ENCODE measurements at regions not wholly inside any gene's neighbourhood (a gene's known extent, or its start where the extent isn't known, plus 50 kb on each side); places are given as distances from the start of the nearest gene placed in this dataset.

DNA sequence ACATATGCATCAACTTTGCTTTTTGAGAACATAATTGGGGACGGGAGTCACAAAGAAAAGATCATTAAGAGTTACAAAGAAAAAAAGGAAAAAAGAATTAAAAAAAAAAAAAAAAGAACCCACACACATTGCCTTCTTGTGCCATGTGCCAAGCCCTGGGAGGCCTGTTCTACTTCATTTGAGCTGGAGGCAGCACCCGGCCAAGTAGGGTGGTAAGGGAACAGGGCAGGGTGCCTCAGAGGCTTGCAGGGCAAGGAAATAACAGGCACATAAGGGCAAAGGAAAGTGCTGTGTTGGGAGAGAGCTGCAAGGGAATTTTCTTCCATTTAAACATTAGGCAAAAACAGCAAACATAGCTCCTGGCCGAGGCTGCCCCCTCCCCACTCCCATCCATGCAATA, 418.0 kb downstream of the TMEM182 start:
- H3K9ac ChIP-seq (replicated peaks; ENCODE audit: extremely low read depth, insufficient read depth, low read length) = no peak overlapping the region
- intact Hi-C loops (cut with micrococcal nuclease) = no loop called here
- FAIRE-seq (no peak), DNase-seq (ENCODE audit: low read depth, low spot score) (no peak)
- dilution Hi-C loops (cut with MboI; ENCODE audit: extremely low pct_ligation_motif_present, low sequenced_read_pairs) = no loop called here
- no TSS peak for BruUV-seq (replicated peaks)
- no peaks in the 10 kb centered on the region for H3K36me3 ChIP-seq (ENCODE audit: control insufficient read depth in 2 of 2, extremely low read depth in 1 of 2, insufficient read depth in 2 of 2, low read length in 2 of 2)
- no peaks in the 10 kb centered on the region for H3K27me3 ChIP-seq (ENCODE audit: control insufficient read depth in 2 of 2, insufficient read depth in 2 of 2, low read length in 2 of 2)
- TF ChIP-seq EZH2 (IDR thresholded peaks at IDR 0.05; ENCODE audit: borderline replicate concordance, low read depth, low read length, severe bottlenecking) (no peak), MYC (IDR thresholded peaks at IDR 0.05; ENCODE audit: low read depth, low read length) (no peak), JUN (IDR thresholded peaks at IDR 0.05; ENCODE audit: borderline replicate concordance, insufficient read depth, insufficient read length, low read depth) (no peak), GATA2 (IDR thresholded peaks at IDR 0.05; ENCODE audit: insufficient read depth, insufficient read length, low read depth, low read length) (no peak), POLR2AphosphoS5 (IDR thresholded peaks at IDR 0.05; ENCODE audit: insufficient read depth, low read depth, low read length) (no peak), FOS (IDR thresholded peaks at IDR 0.05; ENCODE audit: borderline replicate concordance, insufficient read depth, low read length) (no peak)
- TF ChIP-seq, protein P1, sequence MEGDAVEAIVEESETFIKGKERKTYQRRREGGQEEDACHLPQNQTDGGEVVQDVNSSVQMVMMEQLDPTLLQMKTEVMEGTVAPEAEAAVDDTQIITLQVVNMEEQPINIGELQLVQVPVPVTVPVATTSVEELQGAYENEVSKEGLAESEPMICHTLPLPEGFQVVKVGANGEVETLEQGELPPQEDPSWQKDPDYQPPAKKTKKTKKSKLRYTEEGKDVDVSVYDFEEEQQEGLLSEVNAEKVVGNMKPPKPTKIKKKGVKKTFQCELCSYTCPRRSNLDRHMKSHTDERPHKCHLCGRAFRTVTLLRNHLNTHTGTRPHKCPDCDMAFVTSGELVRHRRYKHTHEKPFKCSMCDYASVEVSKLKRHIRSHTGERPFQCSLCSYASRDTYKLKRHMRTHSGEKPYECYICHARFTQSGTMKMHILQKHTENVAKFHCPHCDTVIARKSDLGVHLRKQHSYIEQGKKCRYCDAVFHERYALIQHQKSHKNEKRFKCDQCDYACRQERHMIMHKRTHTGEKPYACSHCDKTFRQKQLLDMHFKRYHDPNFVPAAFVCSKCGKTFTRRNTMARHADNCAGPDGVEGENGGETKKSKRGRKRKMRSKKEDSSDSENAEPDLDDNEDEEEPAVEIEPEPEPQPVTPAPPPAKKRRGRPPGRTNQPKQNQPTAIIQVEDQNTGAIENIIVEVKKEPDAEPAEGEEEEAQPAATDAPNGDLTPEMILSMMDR (IDR thresholded peaks at IDR 0.05; ENCODE audit: extremely low read depth in 1 of 2, insufficient read depth in 1 of 2, low read depth in 1 of 2, low read length in 2 of 2) = no peak
- TF ChIP-seq, protein P2, sequence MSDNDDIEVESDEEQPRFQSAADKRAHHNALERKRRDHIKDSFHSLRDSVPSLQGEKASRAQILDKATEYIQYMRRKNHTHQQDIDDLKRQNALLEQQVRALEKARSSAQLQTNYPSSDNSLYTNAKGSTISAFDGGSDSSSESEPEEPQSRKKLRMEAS (IDR thresholded peaks at IDR 0.05; ENCODE audit: insufficient read depth, insufficient read length) = no peak
- H3K4me2 ChIP-seq (ENCODE audit: insufficient read depth, low read length) = no peak overlapping the region
- CTCF ChIA-PET = no interaction called here
- H3K79me2 ChIP-seq (ENCODE audit: control insufficient read depth, insufficient read depth, low read length) = no peaks in the 10 kb centered on the region
- H3K9me1 ChIP-seq (replicated peaks; ENCODE audit: control insufficient read depth, extremely low read depth, insufficient read depth, low read length) = no peaks in the 10 kb centered on the region
- peaks cover 1% of the 10 kb centered on the region for H3K9me3 ChIP-seq (replicated peaks; ENCODE audit: control insufficient read depth, insufficient read depth, low read length)
- no peaks in the 10 kb centered on the region for H3K4me1 ChIP-seq (ENCODE audit: control insufficient read depth, extremely low read depth, insufficient read depth, low read length)
- no peak overlapping the region for H2AFZ ChIP-seq (ENCODE audit: low read depth, low read length)
- no peaks in the 10 kb centered on the region for H4K20me1 ChIP-seq (replicated peaks; ENCODE audit: control insufficient read depth, extremely low read depth, insufficient read depth, low read length)
- no peak overlapping the region for H3K27ac ChIP-seq (ENCODE audit: insufficient read depth, low read depth, low read length)
- POLR2A ChIA-PET = no interaction called here
- H3K4me3 ChIP-seq (replicated peaks in 1 of 3; ENCODE audit: insufficient read depth in 1 of 3, low read depth in 1 of 3, low read length in 3 of 3) = no peak overlapping the region

Data from endothelial cell of umbilical vein (primary cell).